Stomach (tissue), 4 donors: ENCODE measurements at regions not wholly inside any gene's neighbourhood (a gene's known extent, or its start where the extent isn't known, plus 50 kb on each side); places are given as distances from the start of the nearest gene placed in this dataset.

Experiments used
- EP300 ChIP-seq: sonication (generic); formaldehyde crosslinking; IDR thresholded peaks from one replicate; pipeline ENCODE4 v1.6.1; 2017; ENCODE audit warnings: antibody characterized with exemption
- POLR2A ChIP-seq, 4 donors: fragments of 450-650 bp; IDR thresholded peaks; one replicate each; pipeline ENCODE4 v1.6.1; 2016; ENCODE audit warnings: antibody characterized with exemption in 4 of 4, control low read depth in 2 of 4, mild to moderate bottlenecking in 1 of 4, moderate library complexity in 1 of 4
- TF ChIP-seq, protein P1 (sequence below), 7 experiments: fragments of 450-650 bp in 4 of 7; fragments of 200-600 bp in 3 of 7; sonication (generic) in 3 of 7; IDR thresholded peaks; one replicate each; pipeline ENCODE4 v1.5.1; 2016 to 2019; ENCODE audit warnings: antibody characterized with exemption in 7 of 7, control low read depth in 2 of 7, mild to moderate bottlenecking in 1 of 7

DNA sequence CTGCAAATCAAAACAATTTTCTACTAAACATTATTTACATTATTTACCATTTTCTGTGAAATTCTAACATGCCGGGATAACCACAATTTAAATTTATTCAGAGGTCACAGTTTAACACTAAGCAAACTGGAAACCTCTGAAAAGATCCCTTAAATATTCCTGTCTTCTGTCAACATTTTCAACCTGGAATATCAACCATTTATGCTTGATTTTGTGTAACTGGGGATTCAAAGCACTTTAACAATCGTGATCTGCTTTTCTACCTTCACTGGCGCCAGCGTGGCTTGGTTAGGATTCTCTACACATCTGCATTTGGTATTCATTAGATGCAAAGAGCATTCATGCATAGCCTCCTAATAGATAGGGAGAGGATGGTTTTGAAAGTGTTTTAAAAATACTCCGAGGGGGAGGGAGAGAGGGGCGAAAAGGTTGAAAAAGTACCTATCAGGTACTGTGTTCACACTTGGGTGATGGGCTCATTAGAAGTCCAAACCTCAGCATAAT lies 59.9 kb upstream of the RAB12 start:
- TF ChIP-seq, protein P1, sequence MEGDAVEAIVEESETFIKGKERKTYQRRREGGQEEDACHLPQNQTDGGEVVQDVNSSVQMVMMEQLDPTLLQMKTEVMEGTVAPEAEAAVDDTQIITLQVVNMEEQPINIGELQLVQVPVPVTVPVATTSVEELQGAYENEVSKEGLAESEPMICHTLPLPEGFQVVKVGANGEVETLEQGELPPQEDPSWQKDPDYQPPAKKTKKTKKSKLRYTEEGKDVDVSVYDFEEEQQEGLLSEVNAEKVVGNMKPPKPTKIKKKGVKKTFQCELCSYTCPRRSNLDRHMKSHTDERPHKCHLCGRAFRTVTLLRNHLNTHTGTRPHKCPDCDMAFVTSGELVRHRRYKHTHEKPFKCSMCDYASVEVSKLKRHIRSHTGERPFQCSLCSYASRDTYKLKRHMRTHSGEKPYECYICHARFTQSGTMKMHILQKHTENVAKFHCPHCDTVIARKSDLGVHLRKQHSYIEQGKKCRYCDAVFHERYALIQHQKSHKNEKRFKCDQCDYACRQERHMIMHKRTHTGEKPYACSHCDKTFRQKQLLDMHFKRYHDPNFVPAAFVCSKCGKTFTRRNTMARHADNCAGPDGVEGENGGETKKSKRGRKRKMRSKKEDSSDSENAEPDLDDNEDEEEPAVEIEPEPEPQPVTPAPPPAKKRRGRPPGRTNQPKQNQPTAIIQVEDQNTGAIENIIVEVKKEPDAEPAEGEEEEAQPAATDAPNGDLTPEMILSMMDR (IDR thresholded peaks at IDR 0.05) = no peak
- no peak for TF ChIP-seq POLR2A (IDR thresholded peaks at IDR 0.05)
- no peak for TF ChIP-seq EP300
